ENCODE measurements at regions not wholly inside any gene's neighbourhood (a gene's known extent, or its start where the extent isn't known, plus 50 kb on each side); places are given as distances from the start of the nearest gene placed in this dataset.

DNA sequence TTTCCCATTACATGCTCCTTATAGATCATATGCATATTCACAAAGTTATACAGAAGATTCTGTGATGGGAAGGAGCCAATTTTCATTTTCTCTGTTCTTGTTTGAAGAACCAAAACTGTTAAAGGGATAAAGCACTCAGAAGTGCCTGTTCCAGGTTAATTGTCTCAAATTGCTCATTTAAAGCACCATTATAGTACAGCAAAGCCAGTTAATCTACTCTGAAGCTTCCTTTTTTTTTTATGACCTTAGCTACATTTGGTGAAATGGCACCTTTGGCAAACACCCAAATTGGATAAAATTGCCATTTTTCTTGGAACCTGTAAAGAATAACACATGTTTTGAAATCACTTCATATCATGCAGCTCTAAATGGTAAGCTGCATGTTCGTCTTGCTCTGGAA, 1092.3 kb downstream of the BCL11A start:
- H3K27me3 ChIP-seq (ENCODE audit: low read depth): no peaks in the 10 kb centered on the region
- no peaks in the 10 kb centered on the region for H3K4me1 ChIP-seq
- TF ChIP-seq, protein P1, sequence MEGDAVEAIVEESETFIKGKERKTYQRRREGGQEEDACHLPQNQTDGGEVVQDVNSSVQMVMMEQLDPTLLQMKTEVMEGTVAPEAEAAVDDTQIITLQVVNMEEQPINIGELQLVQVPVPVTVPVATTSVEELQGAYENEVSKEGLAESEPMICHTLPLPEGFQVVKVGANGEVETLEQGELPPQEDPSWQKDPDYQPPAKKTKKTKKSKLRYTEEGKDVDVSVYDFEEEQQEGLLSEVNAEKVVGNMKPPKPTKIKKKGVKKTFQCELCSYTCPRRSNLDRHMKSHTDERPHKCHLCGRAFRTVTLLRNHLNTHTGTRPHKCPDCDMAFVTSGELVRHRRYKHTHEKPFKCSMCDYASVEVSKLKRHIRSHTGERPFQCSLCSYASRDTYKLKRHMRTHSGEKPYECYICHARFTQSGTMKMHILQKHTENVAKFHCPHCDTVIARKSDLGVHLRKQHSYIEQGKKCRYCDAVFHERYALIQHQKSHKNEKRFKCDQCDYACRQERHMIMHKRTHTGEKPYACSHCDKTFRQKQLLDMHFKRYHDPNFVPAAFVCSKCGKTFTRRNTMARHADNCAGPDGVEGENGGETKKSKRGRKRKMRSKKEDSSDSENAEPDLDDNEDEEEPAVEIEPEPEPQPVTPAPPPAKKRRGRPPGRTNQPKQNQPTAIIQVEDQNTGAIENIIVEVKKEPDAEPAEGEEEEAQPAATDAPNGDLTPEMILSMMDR (IDR thresholded peaks at IDR 0.05): no peak
- DNase-seq (no peak), ATAC-seq (no peak)
- H3K4me3 ChIP-seq: no peak overlapping the region
- intact Hi-C loops (cut with DNase I): no loop called here
- no peaks in the 10 kb centered on the region for H3K9me3 ChIP-seq
- no peak overlapping the region for H3K27ac ChIP-seq
- H3K36me3 ChIP-seq: no peaks in the 10 kb centered on the region

- Histone ChIP-seq H3K9me3 (no peaks in the 10 kb centered on the region), H3K4me3 (no peak overlapping the region), H3K27ac (no peak overlapping the region), H3K4me1 (no peaks in the 10 kb centered on the region), H3K27me3 (ENCODE audit: low read depth) (no peaks in the 10 kb centered on the region), H3K36me3 (no peaks in the 10 kb centered on the region)
- TF ChIP-seq, protein P1 (IDR thresholded peaks at IDR 0.05): no peak
- intact Hi-C loops (cut with DNase I): no loop called here
- peak in 1 of 2 donors; percentile 33 for ATAC-seq
- no peak for DNase-seq
Measured at GRCh38 chr2:59458800-59459199, 1094.7 kb downstream of the BCL11A start.

DNA sequence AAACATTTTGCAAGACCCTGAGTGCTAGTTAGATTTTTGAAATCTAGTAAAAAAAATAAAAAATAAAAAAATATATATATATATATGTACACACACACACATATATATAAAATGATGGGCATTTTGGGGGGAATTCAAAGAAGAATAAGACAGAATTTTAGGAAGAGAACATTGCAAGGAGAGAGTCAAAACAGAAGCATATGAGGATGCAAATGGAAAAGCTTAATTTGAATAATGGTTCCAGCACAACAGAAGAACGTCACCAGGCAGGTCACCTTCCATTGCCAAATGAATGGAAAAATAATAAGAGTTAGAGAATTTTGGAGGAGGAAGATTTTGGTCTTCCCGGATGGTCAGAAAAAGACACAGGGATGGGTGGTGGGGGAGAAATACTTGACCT, 1097.2 kb downstream of the BCL11A start:
- no peak overlapping the region for H3K4me3 ChIP-seq
- no peaks in the 10 kb centered on the region for H3K4me1 ChIP-seq
- H3K27ac ChIP-seq: no peak overlapping the region
- H3K36me3 ChIP-seq: no peaks in the 10 kb centered on the region
- H3K27me3 ChIP-seq (ENCODE audit: low read depth): no peaks in the 10 kb centered on the region
- intact Hi-C loops (cut with DNase I): no loop called here
- H3K9me3 ChIP-seq: no peaks in the 10 kb centered on the region
- no peak for ATAC-seq
- no peak for DNase-seq
- TF ChIP-seq, protein P1 (IDR thresholded peaks at IDR 0.05): no peak

DNA sequence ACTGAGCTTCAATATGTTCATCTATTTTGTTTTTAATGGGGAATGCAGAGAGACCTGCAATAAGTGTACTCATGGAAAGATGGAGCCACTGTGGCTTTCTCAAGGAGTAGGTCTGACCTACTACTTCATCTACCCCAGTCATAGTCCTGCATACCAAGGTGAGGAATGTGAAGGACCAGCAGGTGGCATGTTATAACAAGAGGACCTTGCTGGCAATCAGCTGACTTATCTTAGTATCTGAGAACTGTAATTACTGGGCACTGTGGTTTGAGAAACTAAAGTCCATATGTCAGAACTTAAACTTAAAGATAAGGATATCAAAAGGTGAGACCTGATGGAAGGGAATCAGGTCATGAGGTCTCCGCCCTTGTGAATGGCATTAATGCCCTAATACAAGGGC, 1104.2 kb downstream of the BCL11A start:
- Histone ChIP-seq H3K36me3 (no peaks in the 10 kb centered on the region), H3K27me3 (ENCODE audit: low read depth) (no peaks in the 10 kb centered on the region), H3K9me3 (no peaks in the 10 kb centered on the region), H3K4me1 (no peaks in the 10 kb centered on the region), H3K27ac (no peak overlapping the region), H3K4me3 (no peak overlapping the region)
- ATAC-seq: peak; percentile 55 to 65
- intact Hi-C loops (cut with DNase I): no loop called here
- no peak for DNase-seq
- TF ChIP-seq, protein P1 (IDR thresholded peaks at IDR 0.05): no peak

- Histone ChIP-seq H3K4me3 (no peak overlapping the region), H3K9me3 (no peaks in the 10 kb centered on the region), H3K27me3 (ENCODE audit: low read depth) (no peaks in the 10 kb centered on the region), H3K36me3 (no peaks in the 10 kb centered on the region), H3K27ac (no peak overlapping the region), H3K4me1 (no peaks in the 10 kb centered on the region)
- no peak for ATAC-seq
- DNase-seq: no peak
- TF ChIP-seq, protein P1 (IDR thresholded peaks at IDR 0.05): no peak
- intact Hi-C loops (cut with DNase I): no loop called here
Measured at GRCh38 chr2:59440491-59440890, 1113.0 kb downstream of the BCL11A start.

DNA sequence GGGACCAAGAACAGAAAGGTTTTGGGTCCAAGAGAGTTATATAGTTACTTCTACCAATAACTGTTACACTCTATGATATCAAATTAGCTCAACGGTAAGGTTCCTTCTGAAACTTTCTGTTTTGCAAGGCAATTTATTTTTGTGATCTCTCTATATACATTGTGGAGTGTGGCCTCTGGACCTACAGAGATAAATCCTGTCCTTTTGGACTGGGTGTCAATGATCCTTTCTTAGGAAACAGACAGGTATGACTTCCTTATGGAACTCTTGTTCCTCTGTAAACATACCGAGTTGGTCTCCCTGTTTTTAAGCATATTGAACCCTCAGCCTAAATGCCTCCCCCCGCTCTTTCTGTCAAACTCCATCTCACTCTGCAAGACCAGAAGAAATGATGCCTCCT, 1117.8 kb downstream of the BCL11A start:
- intact Hi-C loops (cut with DNase I): no loop called here
- no peak overlapping the region for H3K27ac ChIP-seq
- H3K9me3 ChIP-seq: no peaks in the 10 kb centered on the region
- no peak overlapping the region for H3K4me3 ChIP-seq
- DNase-seq (no peak), ATAC-seq (no peak)
- H3K27me3 ChIP-seq (ENCODE audit: low read depth): no peaks in the 10 kb centered on the region
- TF ChIP-seq, protein P1 (IDR thresholded peaks at IDR 0.05): no peak
- H3K36me3 ChIP-seq: no peaks in the 10 kb centered on the region
- H3K4me1 ChIP-seq: no peaks in the 10 kb centered on the region
